Mammary epithelial cell (primary cell): ENCODE measurements at regions not wholly inside any gene's neighbourhood (a gene's known extent, or its start where the extent isn't known, plus 50 kb on each side); places are given as distances from the start of the nearest gene placed in this dataset.

ENCODE experiments used
- EZH2 ChIP-seq: IDR thresholded peaks from 2 replicates; pipeline ENCODE4 v1.6.1; 2012; ENCODE audit warnings: low read length, inconsistent platforms, borderline replicate concordance
- TF ChIP-seq, protein P1 (sequence below), 2 donors: IDR thresholded peaks in 1 of 2; conservative IDR thresholded peaks in 1 of 2; 2 replicates each; pipeline ENCODE4 v1.5.1; 2011 to 2012; ENCODE audit warnings: inconsistent platforms in 2 of 2, low read length in 2 of 2, mild to moderate bottlenecking in 2 of 2, control low read depth in 1 of 2, low read depth in 1 of 2; ENCODE audit not compliant: insufficient read depth in 1 of 2; ENCODE audit errors: extremely low read depth in 1 of 2

- TF ChIP-seq, protein P1, sequence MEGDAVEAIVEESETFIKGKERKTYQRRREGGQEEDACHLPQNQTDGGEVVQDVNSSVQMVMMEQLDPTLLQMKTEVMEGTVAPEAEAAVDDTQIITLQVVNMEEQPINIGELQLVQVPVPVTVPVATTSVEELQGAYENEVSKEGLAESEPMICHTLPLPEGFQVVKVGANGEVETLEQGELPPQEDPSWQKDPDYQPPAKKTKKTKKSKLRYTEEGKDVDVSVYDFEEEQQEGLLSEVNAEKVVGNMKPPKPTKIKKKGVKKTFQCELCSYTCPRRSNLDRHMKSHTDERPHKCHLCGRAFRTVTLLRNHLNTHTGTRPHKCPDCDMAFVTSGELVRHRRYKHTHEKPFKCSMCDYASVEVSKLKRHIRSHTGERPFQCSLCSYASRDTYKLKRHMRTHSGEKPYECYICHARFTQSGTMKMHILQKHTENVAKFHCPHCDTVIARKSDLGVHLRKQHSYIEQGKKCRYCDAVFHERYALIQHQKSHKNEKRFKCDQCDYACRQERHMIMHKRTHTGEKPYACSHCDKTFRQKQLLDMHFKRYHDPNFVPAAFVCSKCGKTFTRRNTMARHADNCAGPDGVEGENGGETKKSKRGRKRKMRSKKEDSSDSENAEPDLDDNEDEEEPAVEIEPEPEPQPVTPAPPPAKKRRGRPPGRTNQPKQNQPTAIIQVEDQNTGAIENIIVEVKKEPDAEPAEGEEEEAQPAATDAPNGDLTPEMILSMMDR (conservative IDR thresholded peaks at IDR 0.05 in 1 of 2, IDR thresholded peaks at IDR 0.05 in 1 of 2; ENCODE audit: extremely low read depth in 1 of 2, insufficient read depth in 1 of 2, low read depth in 1 of 2, low read length in 2 of 2) = no peak
- no peak for TF ChIP-seq EZH2
These were observed 94.1 kb upstream of the PDE4B start for GRCh38 chr1:65698590-65698989.
